ENCODE measurements at regions not wholly inside any gene's neighbourhood (a gene's known extent, or its start where the extent isn't known, plus 50 kb on each side); places are given as distances from the start of the nearest gene placed in this dataset.

DNA sequence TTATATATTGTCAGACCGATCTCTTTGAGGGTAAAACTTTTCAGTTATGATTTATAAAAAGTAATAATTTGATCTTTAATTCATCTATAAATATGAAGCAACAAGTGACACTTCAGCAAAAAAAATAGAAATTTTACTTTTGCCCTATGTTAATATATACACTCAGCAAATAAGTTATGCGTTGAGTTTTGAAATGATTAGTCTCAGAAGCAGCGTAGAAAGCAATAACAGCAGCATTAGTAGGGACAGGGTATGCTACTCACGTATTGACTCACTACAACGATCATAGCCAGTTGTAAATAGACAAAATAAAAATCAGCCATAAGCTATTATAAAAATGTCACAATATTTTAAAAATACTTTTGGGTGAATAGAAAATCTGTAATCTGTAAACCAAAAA lies 1229.2 kb downstream of the ADGRL3 start:
- H3K4me3 ChIP-seq (ENCODE audit: low read length in 3 of 3): no peak overlapping the region
- TF ChIP-seq, protein P1, sequence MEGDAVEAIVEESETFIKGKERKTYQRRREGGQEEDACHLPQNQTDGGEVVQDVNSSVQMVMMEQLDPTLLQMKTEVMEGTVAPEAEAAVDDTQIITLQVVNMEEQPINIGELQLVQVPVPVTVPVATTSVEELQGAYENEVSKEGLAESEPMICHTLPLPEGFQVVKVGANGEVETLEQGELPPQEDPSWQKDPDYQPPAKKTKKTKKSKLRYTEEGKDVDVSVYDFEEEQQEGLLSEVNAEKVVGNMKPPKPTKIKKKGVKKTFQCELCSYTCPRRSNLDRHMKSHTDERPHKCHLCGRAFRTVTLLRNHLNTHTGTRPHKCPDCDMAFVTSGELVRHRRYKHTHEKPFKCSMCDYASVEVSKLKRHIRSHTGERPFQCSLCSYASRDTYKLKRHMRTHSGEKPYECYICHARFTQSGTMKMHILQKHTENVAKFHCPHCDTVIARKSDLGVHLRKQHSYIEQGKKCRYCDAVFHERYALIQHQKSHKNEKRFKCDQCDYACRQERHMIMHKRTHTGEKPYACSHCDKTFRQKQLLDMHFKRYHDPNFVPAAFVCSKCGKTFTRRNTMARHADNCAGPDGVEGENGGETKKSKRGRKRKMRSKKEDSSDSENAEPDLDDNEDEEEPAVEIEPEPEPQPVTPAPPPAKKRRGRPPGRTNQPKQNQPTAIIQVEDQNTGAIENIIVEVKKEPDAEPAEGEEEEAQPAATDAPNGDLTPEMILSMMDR (IDR thresholded peaks at IDR 0.05; ENCODE audit: borderline replicate concordance, extremely low read depth, insufficient read depth): no peak
- no peak overlapping the region for H3K27ac ChIP-seq (ENCODE audit: low read depth in 2 of 2, low read length in 2 of 2)
- H3K36me3 ChIP-seq (ENCODE audit: control insufficient read depth in 2 of 3, insufficient read depth in 3 of 3, low read length in 3 of 3): no peaks in the 10 kb centered on the region
- FAIRE-seq (no peak), DNase-seq (no peak)
- H3K27me3 ChIP-seq (ENCODE audit: control insufficient read depth, insufficient read depth, low read length): no peaks in the 10 kb centered on the region
- no peaks in the 10 kb centered on the region for H3K4me1 ChIP-seq (ENCODE audit: control insufficient read depth in 2 of 3, insufficient read depth in 2 of 3, low read depth in 1 of 3, low read length in 3 of 3)
- H3K9ac ChIP-seq (ENCODE audit: low read length in 3 of 3): no peak overlapping the region
- H3K9me3 ChIP-seq (ENCODE audit: control insufficient read depth in 2 of 3, insufficient read depth in 1 of 3, low read length in 3 of 3): no peaks in the 10 kb centered on the region
- intact Hi-C loops (cut with DNase I): no loop called here

DNA sequence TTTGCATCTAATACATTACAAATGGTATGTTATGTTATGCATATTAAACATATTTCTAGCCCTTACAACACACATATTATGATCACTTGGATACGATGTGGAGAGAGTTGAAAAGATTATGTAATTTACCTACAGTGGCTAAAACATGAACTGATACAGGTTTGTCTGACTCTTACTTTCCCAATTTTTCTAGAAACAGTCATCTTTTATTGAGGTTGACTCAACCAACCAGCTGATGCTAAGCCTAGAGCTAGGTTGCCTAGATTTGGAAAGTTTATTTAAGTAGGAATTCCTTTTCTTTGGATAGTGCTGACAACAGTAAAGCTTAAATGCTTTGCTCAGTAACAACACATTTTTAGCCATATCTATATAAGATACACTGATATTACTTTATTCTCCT lies 1215.1 kb downstream of the ADGRL3 start:
- H3K4me1 ChIP-seq (ENCODE audit: control insufficient read depth in 2 of 3, insufficient read depth in 2 of 3, low read depth in 1 of 3, low read length in 3 of 3): no peaks in the 10 kb centered on the region
- H3K27ac ChIP-seq (ENCODE audit: low read depth in 2 of 2, low read length in 2 of 2): no peak overlapping the region
- no peaks in the 10 kb centered on the region for H3K9me3 ChIP-seq (ENCODE audit: control insufficient read depth in 2 of 3, insufficient read depth in 1 of 3, low read length in 3 of 3)
- intact Hi-C loops (cut with DNase I): no loop called here
- no peak overlapping the region for H3K9ac ChIP-seq (ENCODE audit: low read length in 3 of 3)
- DNase-seq (no peak), FAIRE-seq (no peak)
- TF ChIP-seq, protein P1 (IDR thresholded peaks at IDR 0.05; ENCODE audit: borderline replicate concordance, extremely low read depth, insufficient read depth): no peak
- H3K4me3 ChIP-seq (ENCODE audit: low read length in 3 of 3): no peak overlapping the region
- no peaks in the 10 kb centered on the region for H3K36me3 ChIP-seq (ENCODE audit: control insufficient read depth in 2 of 3, insufficient read depth in 3 of 3, low read length in 3 of 3)
- no peaks in the 10 kb centered on the region for H3K27me3 ChIP-seq (ENCODE audit: control insufficient read depth, insufficient read depth, low read length)

DNA sequence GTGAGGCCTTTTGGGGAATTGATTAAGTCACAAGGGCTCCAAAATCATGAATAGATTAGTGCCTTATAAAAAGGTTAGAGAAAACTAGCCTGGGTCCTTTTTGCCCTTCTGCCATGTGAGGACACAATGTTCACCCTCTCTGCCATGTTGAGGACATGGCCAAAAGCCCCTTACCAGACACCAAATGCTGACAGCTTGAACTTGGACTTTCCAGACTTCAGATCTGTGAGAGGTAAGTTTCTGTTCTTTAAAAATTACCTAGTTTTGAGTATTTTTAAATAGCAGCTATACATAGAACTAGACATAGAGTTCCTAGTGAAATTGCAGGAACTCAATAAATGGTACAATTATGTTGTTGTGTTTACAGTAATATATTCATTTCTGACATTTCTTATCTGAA lies 1214.4 kb downstream of the ADGRL3 start:
- no peaks in the 10 kb centered on the region for H3K4me1 ChIP-seq (ENCODE audit: control insufficient read depth in 2 of 3, insufficient read depth in 2 of 3, low read depth in 1 of 3, low read length in 3 of 3)
- no peaks in the 10 kb centered on the region for H3K9me3 ChIP-seq (ENCODE audit: control insufficient read depth in 2 of 3, insufficient read depth in 1 of 3, low read length in 3 of 3)
- H3K36me3 ChIP-seq (ENCODE audit: control insufficient read depth in 2 of 3, insufficient read depth in 3 of 3, low read length in 3 of 3): no peaks in the 10 kb centered on the region
- TF ChIP-seq, protein P1 (IDR thresholded peaks at IDR 0.05; ENCODE audit: borderline replicate concordance, extremely low read depth, insufficient read depth): no peak
- FAIRE-seq (no peak), DNase-seq (no peak)
- no peak overlapping the region for H3K27ac ChIP-seq (ENCODE audit: low read depth in 2 of 2, low read length in 2 of 2)
- H3K4me3 ChIP-seq (ENCODE audit: low read length in 3 of 3): no peak overlapping the region
- intact Hi-C loops (cut with DNase I): no loop called here
- H3K9ac ChIP-seq (ENCODE audit: low read length in 3 of 3): no peak overlapping the region
- no peaks in the 10 kb centered on the region for H3K27me3 ChIP-seq (ENCODE audit: control insufficient read depth, insufficient read depth, low read length)

DNA sequence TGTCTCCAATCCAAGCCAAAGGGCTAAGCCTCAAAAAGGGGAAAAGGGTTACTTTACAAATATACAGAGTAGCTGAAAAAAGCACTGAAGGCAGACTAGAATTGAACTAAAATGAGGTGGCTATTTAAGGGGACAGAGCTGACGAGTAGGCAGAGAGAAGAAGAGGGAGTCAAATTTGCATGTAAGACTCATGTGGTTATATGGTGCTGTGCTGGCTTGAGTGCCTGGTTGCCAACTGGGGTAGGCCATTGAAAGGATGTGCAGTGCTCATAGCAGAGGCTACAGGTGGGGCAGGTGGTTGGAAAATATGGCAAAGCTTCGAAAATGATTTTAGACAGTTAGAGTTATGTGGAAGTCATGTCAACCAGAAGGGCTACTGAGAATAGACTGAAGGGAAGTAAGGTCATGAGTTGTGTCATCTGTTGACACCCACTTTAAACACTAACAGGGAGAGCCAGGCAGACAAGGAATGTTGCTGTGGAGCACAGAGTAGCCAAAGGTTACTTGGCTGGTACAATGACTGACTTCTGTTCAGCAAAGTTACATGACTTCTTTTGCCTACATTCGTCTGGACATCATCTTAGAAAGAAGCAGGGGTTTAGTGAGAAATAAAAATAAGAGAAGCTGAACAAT lies 1210.4 kb downstream of the ADGRL3 start:
- TF ChIP-seq, protein P1 (IDR thresholded peaks at IDR 0.05; ENCODE audit: borderline replicate concordance, extremely low read depth, insufficient read depth): no peak
- no peak for DNase-seq
- no peak overlapping the region for H3K9ac ChIP-seq (ENCODE audit: low read length in 3 of 3)

More for the DNA sequence above, 1210.4 kb downstream of the ADGRL3 start:
- Histone ChIP-seq H3K36me3 (ENCODE audit: control insufficient read depth in 2 of 3, insufficient read depth in 3 of 3, low read length in 3 of 3) (no peaks in the 10 kb centered on the region), H3K4me3 (ENCODE audit: low read length in 3 of 3) (no peak overlapping the region), H3K4me1 (ENCODE audit: control insufficient read depth in 2 of 3, insufficient read depth in 2 of 3, low read depth in 1 of 3, low read length in 3 of 3) (no peaks in the 10 kb centered on the region), H3K27me3 (ENCODE audit: control insufficient read depth, insufficient read depth, low read length) (no peaks in the 10 kb centered on the region), H3K9me3 (ENCODE audit: control insufficient read depth in 2 of 3, insufficient read depth in 1 of 3, low read length in 3 of 3) (no peaks in the 10 kb centered on the region), H3K27ac (ENCODE audit: low read depth in 2 of 2, low read length in 2 of 2) (no peak overlapping the region)
- intact Hi-C loops (cut with DNase I): no loop called here
- FAIRE-seq: no peak
